GM10266 (cell line): ENCODE measurements at regions not wholly inside any gene's neighbourhood (a gene's known extent, or its start where the extent isn't known, plus 50 kb on each side); places are given as distances from the start of the nearest gene placed in this dataset.

Experiments
- DNase-seq: peaks from one replicate; pipeline ENCODE4 v3.0.0; 2012; ENCODE audit errors: extremely low spot score
- CTCF ChIP-seq: IDR thresholded peaks from 2 replicates; pipeline ENCODE4 v1.5.1; 2012; ENCODE audit warnings: mild to moderate bottlenecking, low read depth; ENCODE audit not compliant: control insufficient read depth, insufficient read depth; ENCODE audit errors: missing control alignments

- no peak for DNase-seq
- no peak for TF ChIP-seq CTCF
These were observed 311.6 kb upstream of the SEMA3A start for GRCh38 chr7:84506151-84506550.

- no peak for TF ChIP-seq CTCF
- no peak for DNase-seq
These were observed 307.6 kb upstream of the SEMA3A start for GRCh38 chr7:84502239-84502638.

GRCh38 chr7:84497873-84498272, 303.3 kb upstream of the SEMA3A start:
- no peak for DNase-seq
- no peak for TF ChIP-seq CTCF

- no peak for DNase-seq
These were observed 300.5 kb upstream of the SEMA3A start for GRCh38 chr7:84495128-84495527.

GRCh38 chr7:84492098-84493034, 297.8 kb upstream of the SEMA3A start:
- no peak for DNase-seq
- no peak for TF ChIP-seq CTCF

More at GRCh38 chr7:84495128-84495527, 300.5 kb upstream of the SEMA3A start:
- TF ChIP-seq CTCF, result no peak

GRCh38 chr7:84490661-84491060, 296.1 kb upstream of the SEMA3A start:
- DNase-seq, result no peak
- TF ChIP-seq CTCF, result no peak

GRCh38 chr7:84484502-84485079, 290.0 kb upstream of the SEMA3A start:
- no peak for DNase-seq
- no peak for TF ChIP-seq CTCF
